OCI-LY3 (cell line): ENCODE measurements at regions not wholly inside any gene's neighbourhood (a gene's known extent, or its start where the extent isn't known, plus 50 kb on each side); places are given as distances from the start of the nearest gene placed in this dataset.

Experiments
- H2AFZ ChIP-seq: fragments of 200-600, 300-600 bp; shearing (Covaris generic); 2 replicates; pipeline ENCODE4 v1.6.0; 2014; ENCODE audit warnings: antibody characterized with exemption, low read depth, low read length
- H3K27ac ChIP-seq: fragments of 200-600, 300-600 bp; sonication (generic); 2 replicates; pipeline ENCODE4 v1.5.1; 2014; ENCODE audit warnings: mild to moderate bottlenecking, low read length, moderate library complexity, mixed read lengths
- H3K27me3 ChIP-seq: fragments of 200-600, 300-600 bp; sonication (generic); 2 replicates; pipeline ENCODE4 v1.6.1; 2014; ENCODE audit warnings: low read depth, low read length, mixed read lengths
- H3K36me3 ChIP-seq: fragments of 200-600, 300-600 bp; sonication (generic); replicated peaks from 2 replicates; pipeline ENCODE3; 2014; ENCODE audit warnings: low read depth, low read length, mixed read lengths
- H3K4me1 ChIP-seq: fragments of 300-600, 200-600 bp; sonication (generic); 2 replicates; pipeline ENCODE4 v1.6.1; 2014; ENCODE audit warnings: low read length, mixed read lengths
- H3K4me2 ChIP-seq: fragments of 200-600, 300-600 bp; sonication (generic); 2 replicates; pipeline ENCODE4 v1.6.1; 2014; ENCODE audit warnings: low read length, mixed read lengths
- H3K4me3 ChIP-seq: fragments of 300-600, 200-600 bp; sonication (generic); 2 replicates; pipeline ENCODE4 v1.5.1; 2014; ENCODE audit warnings: antibody characterized with exemption, mild to moderate bottlenecking, low read length, moderate library complexity
- H3K79me2 ChIP-seq: fragments of 300-600, 200-600 bp; shearing (Covaris generic); 2 replicates; pipeline ENCODE4 v1.6.1; 2014; ENCODE audit warnings: mild to moderate bottlenecking, low read length, mixed read lengths
- H3K9ac ChIP-seq: fragments of 300-600, 200-600 bp; shearing (Covaris generic); 2 replicates; pipeline ENCODE4 v1.6.0; 2014; ENCODE audit warnings: mild to moderate bottlenecking, low read length, moderate library complexity
- H3K9me3 ChIP-seq: fragments of 200-600, 300-600 bp; shearing (Covaris generic); 2 replicates; pipeline ENCODE4 v1.6.1; 2014; ENCODE audit warnings: low read length, mixed read lengths; ENCODE audit not compliant: insufficient read depth
- H4K20me1 ChIP-seq: fragments of 200-600, 300-600 bp; sonication (generic); 2 replicates; pipeline ENCODE4 v1.6.1; 2016; ENCODE audit warnings: low read length, mixed read lengths; ENCODE audit not compliant: insufficient read depth
- CTCF ChIP-seq: fragments of 200-600, 300-600 bp; sonication (generic); IDR thresholded peaks from 2 replicates; pipeline ENCODE4 v1.5.1; 2014; ENCODE audit warnings: antibody characterized with exemption, low read length, low read depth
- EZH2phosphoT487 ChIP-seq: fragments of 200-600 bp; shearing (Covaris generic); IDR thresholded peaks from 2 replicates; pipeline ENCODE4 v1.6.1; 2018; ENCODE audit warnings: antibody characterized with exemption, mixed run types, low read depth

GRCh38 chr2:187679454-187679853 lies 125.2 kb upstream of the TFPI start:
- H3K9ac ChIP-seq, result no peak overlapping the region
- no peaks in the 10 kb centered on the region for H3K9me3 ChIP-seq
- no peaks in the 10 kb centered on the region for H4K20me1 ChIP-seq
- no peaks in the 10 kb centered on the region for H3K4me1 ChIP-seq
- no peak overlapping the region for H3K27ac ChIP-seq
- H3K27me3 ChIP-seq, result no peaks in the 10 kb centered on the region
- H3K79me2 ChIP-seq, result no peaks in the 10 kb centered on the region
- no peaks in the 10 kb centered on the region for H3K36me3 ChIP-seq
- H3K4me2 ChIP-seq, result no peak overlapping the region
- TF ChIP-seq EZH2phosphoT487 (no peak), CTCF (no peak)
- H2AFZ ChIP-seq, result no peak overlapping the region
- no peak overlapping the region for H3K4me3 ChIP-seq

- Histone ChIP-seq H3K36me3 (no peaks in the 10 kb centered on the region), H3K9ac (no peak overlapping the region), H3K4me3 (no peak overlapping the region), H3K27ac (no peak overlapping the region), H3K4me2 (no peak overlapping the region), H3K27me3 (no peaks in the 10 kb centered on the region), H3K4me1 (no peaks in the 10 kb centered on the region), H2AFZ (no peak overlapping the region), H3K79me2 (no peaks in the 10 kb centered on the region), H4K20me1 (no peaks in the 10 kb centered on the region), H3K9me3 (no peaks in the 10 kb centered on the region)
- TF ChIP-seq EZH2phosphoT487, result no peak
- no peak for TF ChIP-seq CTCF
Observed at GRCh38 chr2:187684174-187684573, 129.9 kb upstream of the TFPI start.

- no peaks in the 10 kb centered on the region for H4K20me1 ChIP-seq
Observed at GRCh38 chr2:187686416-187687024, 132.3 kb upstream of the TFPI start.

GRCh38 chr2:187687585-187687984 lies 133.3 kb upstream of the TFPI start:
- no peaks in the 10 kb centered on the region for H3K27me3 ChIP-seq

More at GRCh38 chr2:187686416-187687024, 132.3 kb upstream of the TFPI start:
- Histone ChIP-seq H3K79me2 (no peaks in the 10 kb centered on the region), H3K27me3 (no peaks in the 10 kb centered on the region), H3K4me3 (no peak overlapping the region), H3K4me2 (no peak overlapping the region), H2AFZ (no peak overlapping the region), H3K27ac (no peak overlapping the region), H3K4me1 (no peaks in the 10 kb centered on the region), H3K9me3 (no peaks in the 10 kb centered on the region), H3K9ac (no peak overlapping the region), H3K36me3 (no peaks in the 10 kb centered on the region)
- TF ChIP-seq CTCF, result no peak
- no peak for TF ChIP-seq EZH2phosphoT487

More at GRCh38 chr2:187687585-187687984, 133.3 kb upstream of the TFPI start:
- no peak overlapping the region for H2AFZ ChIP-seq
- no peaks in the 10 kb centered on the region for H3K4me1 ChIP-seq
- H4K20me1 ChIP-seq, result no peaks in the 10 kb centered on the region
- no peaks in the 10 kb centered on the region for H3K36me3 ChIP-seq
- H3K27ac ChIP-seq, result no peak overlapping the region
- no peaks in the 10 kb centered on the region for H3K9me3 ChIP-seq
- no peak overlapping the region for H3K9ac ChIP-seq
- TF ChIP-seq CTCF (no peak), EZH2phosphoT487 (no peak)
- H3K4me2 ChIP-seq, result no peak overlapping the region
- H3K4me3 ChIP-seq, result no peak overlapping the region
- H3K79me2 ChIP-seq, result no peaks in the 10 kb centered on the region
